ENCODE measurements at regions not wholly inside any gene's neighbourhood (a gene's known extent, or its start where the extent isn't known, plus 50 kb on each side); places are given as distances from the start of the nearest gene placed in this dataset.

DNA sequence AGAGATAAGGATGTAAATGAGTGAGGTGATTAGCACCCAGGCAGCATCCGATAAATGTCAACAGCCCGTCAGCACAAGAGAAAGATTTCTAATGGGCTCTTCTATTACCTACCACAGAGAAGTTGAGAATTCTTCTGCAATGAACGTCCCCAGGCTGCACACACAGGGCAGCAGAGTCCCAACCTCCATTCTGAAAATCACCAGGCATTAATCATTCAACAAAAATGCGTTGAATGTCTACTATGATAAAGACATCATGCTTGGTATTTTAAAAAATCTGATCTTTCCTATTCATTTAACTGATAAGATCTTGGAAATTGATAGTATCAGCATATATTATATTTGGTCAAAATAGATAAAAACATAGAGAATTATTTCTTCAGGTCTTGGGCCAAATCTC lies 59.5 kb upstream of the VGLL2 start:
- TF ChIP-seq BHLHE40 (IDR thresholded peaks at IDR 0.05; ENCODE audit: borderline replicate concordance) (no peak), HDGF (IDR thresholded peaks at IDR 0.05; ENCODE audit: borderline replicate concordance) (no peak), FOXM1 (IDR thresholded peaks at IDR 0.05; ENCODE audit: borderline replicate concordance) (no peak), NFRKB (IDR thresholded peaks at IDR 0.05) (no peak)

Measured in HEK293T (cell line).